ENCODE measurements at regions not wholly inside any gene's neighbourhood (a gene's known extent, or its start where the extent isn't known, plus 50 kb on each side); places are given as distances from the start of the nearest gene placed in this dataset.

GRCh38 chr1:234988536-234988935 lies 140.1 kb downstream of the TOMM20 start:
- Histone ChIP-seq H4K20me1 (ENCODE audit: control insufficient read depth, insufficient read depth, low read length, poor library complexity, severe bottlenecking) (no peaks in the 10 kb centered on the region), H3K9me3 (ENCODE audit: control extremely low read depth in 1 of 3, control insufficient read depth in 2 of 3, insufficient read depth in 1 of 3, low read length in 2 of 3) (no peaks in the 10 kb centered on the region), H3K27ac (ENCODE audit: low read length in 2 of 2) (no peak overlapping the region), H3K9ac (ENCODE audit: low read length) (no peak overlapping the region), H2AFZ (ENCODE audit: insufficient read depth, low read depth, low read length, poor library complexity, severe bottlenecking) (no peak overlapping the region), H3K4me1 (ENCODE audit: control insufficient read depth in 2 of 2, insufficient read depth in 2 of 2, low read length in 2 of 2) (peaks cover 25 to 37% of the 10 kb centered on the region in 2 donors), H3K79me2 (ENCODE audit: control insufficient read depth, insufficient read depth, low read length) (no peaks in the 10 kb centered on the region), H3K4me2 (replicated peaks; ENCODE audit: low read depth, low read length, poor library complexity, severe bottlenecking) (no peak overlapping the region), H3K4me3 (ENCODE audit: control extremely low read depth in 1 of 5, extremely low read depth in 1 of 5, insufficient read depth in 1 of 5, low read depth in 2 of 5, low read length in 4 of 5) (no peak overlapping the region), H3K27me3 (replicated peaks in 1 of 4; ENCODE audit: control extremely low read depth in 1 of 4, control insufficient read depth in 3 of 4, insufficient read depth in 4 of 4, low read length in 3 of 4) (no peaks in the 10 kb centered on the region), H3K36me3 (replicated peaks in 1 of 2; ENCODE audit: control extremely low read depth in 1 of 2, control insufficient read depth in 1 of 2, extremely low read depth in 1 of 2, insufficient read depth in 2 of 2, low read length in 1 of 2) (no peaks in the 10 kb centered on the region)
- Mint-ChIP-seq H3K9me3 (ENCODE audit: insufficient read depth) (no peaks in the 10 kb centered on the region), H3K27me3 (no peaks in the 10 kb centered on the region), H3K4me3 (no peak overlapping the region), H3K27ac (no peak overlapping the region), H3K4me1 (peaks cover 46% of the 10 kb centered on the region)
- ATAC-seq (ENCODE audit: low read depth) (no peak), DNase-seq (no peak)
- POLR2A ChIA-PET: no interaction called here
- CTCF ChIA-PET: interaction anchor here (0.8 kb wide), 1 partner anchor 23 kb away, joined by 4 read pairs; no protein-coding TSS in a partner anchor
- TF ChIP-seq CTCF (IDR thresholded peaks at IDR 0.05): no peak
- no peak for TF ChIP-seq EZH2 (IDR thresholded peaks at IDR 0.05; ENCODE audit: borderline replicate concordance, insufficient read depth, low read depth, low read length, poor library complexity, severe bottlenecking)
- intact Hi-C loops (cut with micrococcal nuclease): no loop called here
- 85% methylated on average over 2 of the region's 4 CpGs for WGBS (ENCODE audit: insufficient coverage)

GRCh38 chr1:234988155-234988517 lies 140.5 kb downstream of the TOMM20 start:
- H3K27ac ChIP-seq (ENCODE audit: low read length in 2 of 2): no peak overlapping the region
- H3K4me3 ChIP-seq (ENCODE audit: control extremely low read depth in 1 of 5, extremely low read depth in 1 of 5, insufficient read depth in 1 of 5, low read depth in 2 of 5, low read length in 4 of 5): no peak overlapping the region
- DNase-seq (no peak), ATAC-seq (ENCODE audit: low read depth) (no peak)
- Mint-ChIP-seq H3K4me3 (no peak overlapping the region), H3K27me3 (no peaks in the 10 kb centered on the region), H3K4me1 (peaks cover 46% of the 10 kb centered on the region), H3K9me3 (ENCODE audit: insufficient read depth) (no peaks in the 10 kb centered on the region), H3K27ac (peak overlapping the region; percentile 64)
- CTCF ChIA-PET: interaction anchor here (1.1 kb wide), 1 partner anchor 96 kb away, joined by 3 read pairs; no protein-coding TSS in a partner anchor
- H3K36me3 ChIP-seq (replicated peaks in 1 of 2; ENCODE audit: control extremely low read depth in 1 of 2, control insufficient read depth in 1 of 2, extremely low read depth in 1 of 2, insufficient read depth in 2 of 2, low read length in 1 of 2): no peaks in the 10 kb centered on the region
- POLR2A ChIA-PET: no interaction called here
- peaks cover 25 to 37% of the 10 kb centered on the region in 2 donors for H3K4me1 ChIP-seq (ENCODE audit: control insufficient read depth in 2 of 2, insufficient read depth in 2 of 2, low read length in 2 of 2)
- WGBS (ENCODE audit: insufficient coverage): no CpG with 5 or more reads among the region's 2 CpGs
- no peaks in the 10 kb centered on the region for H3K9me3 ChIP-seq (ENCODE audit: control extremely low read depth in 1 of 3, control insufficient read depth in 2 of 3, insufficient read depth in 1 of 3, low read length in 2 of 3)
- intact Hi-C loops (cut with micrococcal nuclease): no loop called here
- H3K79me2 ChIP-seq (ENCODE audit: control insufficient read depth, insufficient read depth, low read length): no peaks in the 10 kb centered on the region
- no peaks in the 10 kb centered on the region for H4K20me1 ChIP-seq (ENCODE audit: control insufficient read depth, insufficient read depth, low read length, poor library complexity, severe bottlenecking)
- no peak for TF ChIP-seq EZH2 (IDR thresholded peaks at IDR 0.05; ENCODE audit: borderline replicate concordance, insufficient read depth, low read depth, low read length, poor library complexity, severe bottlenecking)
- no peak for TF ChIP-seq CTCF (IDR thresholded peaks at IDR 0.05)
- no peaks in the 10 kb centered on the region for H3K27me3 ChIP-seq (replicated peaks in 1 of 4; ENCODE audit: control extremely low read depth in 1 of 4, control insufficient read depth in 3 of 4, insufficient read depth in 4 of 4, low read length in 3 of 4)
- no peak overlapping the region for H3K4me2 ChIP-seq (replicated peaks; ENCODE audit: low read depth, low read length, poor library complexity, severe bottlenecking)
- H2AFZ ChIP-seq (ENCODE audit: insufficient read depth, low read depth, low read length, poor library complexity, severe bottlenecking): no peak overlapping the region
- no peak overlapping the region for H3K9ac ChIP-seq (ENCODE audit: low read length)
